ENCODE measurements at regions not wholly inside any gene's neighbourhood (a gene's known extent, or its start where the extent isn't known, plus 50 kb on each side); places are given as distances from the start of the nearest gene placed in this dataset.

DNA sequence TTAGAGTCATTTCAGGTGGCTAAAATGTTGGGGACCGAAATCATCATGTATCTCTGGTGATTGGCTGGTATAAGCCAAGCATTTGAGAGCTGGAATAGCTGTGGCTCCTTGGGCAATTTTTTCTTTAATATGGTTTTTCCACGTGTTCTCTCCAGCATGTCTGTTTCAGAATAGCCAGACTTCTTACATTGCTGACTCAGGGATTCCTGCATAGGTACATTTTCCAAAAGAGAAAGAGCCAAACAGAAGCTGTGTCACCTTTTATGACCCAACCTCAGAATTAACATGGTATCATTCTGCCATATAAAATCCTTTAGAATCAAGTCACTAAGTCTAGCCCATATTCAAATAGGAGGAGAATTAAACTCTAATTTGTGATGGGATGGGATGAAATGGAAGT, 74.8 kb upstream of the TSLP start:
- POLR2A ChIA-PET (ENCODE audit: partially characterized antibody), result no interaction called here
- no peaks in the 10 kb centered on the region for H3K79me2 ChIP-seq (ENCODE audit: control insufficient read depth in 1 of 2, insufficient read depth in 2 of 2, low read length in 2 of 2)

More for the DNA sequence above, 74.8 kb upstream of the TSLP start:
- FAIRE-seq, result no peak
- H2BK5ac ChIP-seq (ENCODE audit: low read depth, low read length), result no peak overlapping the region
- no peak overlapping the region for H2AFZ ChIP-seq (ENCODE audit: low read length)
- WGBS, 2 experiments (ENCODE audit: extremely low coverage in 1 of 2, insufficient coverage in 1 of 2, insufficient read length in 1 of 2, insufficient replicate concordance in 2 of 2, low coverage in 1 of 2, low lambda C conversion rate in 2 of 2, missing lambda C conversion rate in 1 of 2), result 91% methylated on average over 2 of the region's 2 CpGs; no CpG with 5 or more reads in 1 of the 2 experiments
- no peak overlapping the region for H4K91ac ChIP-seq (replicated peaks; ENCODE audit: insufficient read length, low read length)
- H2BK120ac ChIP-seq (replicated peaks; ENCODE audit: low read depth, low read length), result no peak overlapping the region
- no peaks in the 10 kb centered on the region for H3K4me1 ChIP-seq (replicated peaks in 1 of 4; ENCODE audit: control insufficient read depth in 3 of 4, insufficient read depth in 4 of 4, low read length in 3 of 4)
- H4K5ac ChIP-seq (ENCODE audit: insufficient read length, low read depth, low read length), result no peak overlapping the region
- no peaks in the 10 kb centered on the region for H3K23me2 ChIP-seq (ENCODE audit: low read depth, low read length)
- H4K20me1 ChIP-seq (replicated peaks in 1 of 2; ENCODE audit: control insufficient read depth in 1 of 2, insufficient read depth in 2 of 2, low read length in 2 of 2), result no peaks in the 10 kb centered on the region
- no peak overlapping the region for H3K23ac ChIP-seq (ENCODE audit: insufficient read length)
- H2BK12ac ChIP-seq (ENCODE audit: low read depth, low read length), result no peak overlapping the region
- H3K56ac ChIP-seq (replicated peaks; ENCODE audit: insufficient read length, low read depth, low read length), result no peak overlapping the region
- H3K4me2 ChIP-seq (ENCODE audit: insufficient read depth in 1 of 2, low read depth in 2 of 2, low read length in 2 of 2), result no peak overlapping the region
- no peak overlapping the region for H3K18ac ChIP-seq (ENCODE audit: extremely low read depth, low read length)
- TF ChIP-seq TAF1 (IDR thresholded peaks at IDR 0.05; ENCODE audit: low read depth, low read length), result no peak
- TF ChIP-seq MAFK (IDR thresholded peaks at IDR 0.05; ENCODE audit: low read depth, low read length), result peak; percentile 53
- no peak for TF ChIP-seq SRF (IDR thresholded peaks at IDR 0.05; ENCODE audit: low read depth, low read length)
- TF ChIP-seq POU5F1 (IDR thresholded peaks at IDR 0.05; ENCODE audit: low read depth, low read length), result no peak
- TF ChIP-seq, protein P1, sequence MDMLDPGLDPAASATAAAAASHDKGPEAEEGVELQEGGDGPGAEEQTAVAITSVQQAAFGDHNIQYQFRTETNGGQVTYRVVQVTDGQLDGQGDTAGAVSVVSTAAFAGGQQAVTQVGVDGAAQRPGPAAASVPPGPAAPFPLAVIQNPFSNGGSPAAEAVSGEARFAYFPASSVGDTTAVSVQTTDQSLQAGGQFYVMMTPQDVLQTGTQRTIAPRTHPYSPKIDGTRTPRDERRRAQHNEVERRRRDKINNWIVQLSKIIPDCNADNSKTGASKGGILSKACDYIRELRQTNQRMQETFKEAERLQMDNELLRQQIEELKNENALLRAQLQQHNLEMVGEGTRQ (IDR thresholded peaks at IDR 0.05; ENCODE audit: low read length), result no peak
- TF ChIP-seq ZNF274 (IDR thresholded peaks at IDR 0.05; ENCODE audit: borderline replicate concordance, extremely low read depth, low read length), result no peak
- CTCF ChIA-PET (ENCODE audit: partially characterized antibody), result no interaction called here
- H3K9me3 ChIP-seq (ENCODE audit: insufficient read depth in 2 of 2, low read depth in 1 of 2, low read length in 1 of 2), result no peaks in the 10 kb centered on the region
- H2BK20ac ChIP-seq (ENCODE audit: low read length), result no peak overlapping the region
- no peak overlapping the region for H3K9ac ChIP-seq (replicated peaks in 1 of 4; ENCODE audit: extremely low read depth in 1 of 4, low read depth in 3 of 4, low read length in 3 of 4)
- no peak overlapping the region for H2AK5ac ChIP-seq (ENCODE audit: low read depth, low read length)
- H3K14ac ChIP-seq (ENCODE audit: insufficient read length), result no peak overlapping the region
- no peaks in the 10 kb centered on the region for H3K36me3 ChIP-seq (ENCODE audit: control insufficient read depth in 2 of 4, insufficient read depth in 4 of 4, low read length in 3 of 4)
- no peak for DNase-seq (ENCODE audit: low read depth in 1 of 2, low spot score in 2 of 2)
- no peaks in the 10 kb centered on the region for H3K79me1 ChIP-seq (ENCODE audit: low read depth, low read length)
- H3K27ac ChIP-seq (ENCODE audit: low read depth, low read length), result no peak overlapping the region
- no peak overlapping the region for H3K4ac ChIP-seq (replicated peaks; ENCODE audit: insufficient read length, low read depth, low read length)
- no peak overlapping the region for H2BK15ac ChIP-seq (ENCODE audit: low read length)
- no peak overlapping the region for H4K8ac ChIP-seq (ENCODE audit: extremely low read depth, insufficient read depth, low read length)
- H3K27me3 ChIP-seq (replicated peaks in 1 of 4; ENCODE audit: control insufficient read depth in 3 of 4, extremely low read depth in 1 of 4, insufficient read depth in 3 of 4, low read length in 3 of 4), result no peaks in the 10 kb centered on the region
- H3K4me3 ChIP-seq (ENCODE audit: extremely low read depth in 1 of 4, insufficient read depth in 2 of 4, low read depth in 3 of 4, low read length in 4 of 4), result no peak overlapping the region
